Stimulated activated CD8-positive, alpha-beta memory T cell treated with anti-CD3 and anti-CD28 coated beads, Interleukin-12 subunit alpha, Interleukin-12 subunit beta, amount 100 ng/mL, for 24 hours (primary cell): ENCODE measurements at regions not wholly inside any gene's neighbourhood (a gene's known extent, or its start where the extent isn't known, plus 50 kb on each side); places are given as distances from the start of the nearest gene placed in this dataset.
"Not testable (repeated sequence)": the region's sequence is repeated elsewhere in the genome, so short reads cannot be mapped to it uniquely, and the experiment has no call there.

Experiments
- DNase-seq: peaks from one replicate; pipeline ENCODE4 v3.0.0-alpha.2; 2020; ENCODE audit errors: extremely low read depth

DNA sequence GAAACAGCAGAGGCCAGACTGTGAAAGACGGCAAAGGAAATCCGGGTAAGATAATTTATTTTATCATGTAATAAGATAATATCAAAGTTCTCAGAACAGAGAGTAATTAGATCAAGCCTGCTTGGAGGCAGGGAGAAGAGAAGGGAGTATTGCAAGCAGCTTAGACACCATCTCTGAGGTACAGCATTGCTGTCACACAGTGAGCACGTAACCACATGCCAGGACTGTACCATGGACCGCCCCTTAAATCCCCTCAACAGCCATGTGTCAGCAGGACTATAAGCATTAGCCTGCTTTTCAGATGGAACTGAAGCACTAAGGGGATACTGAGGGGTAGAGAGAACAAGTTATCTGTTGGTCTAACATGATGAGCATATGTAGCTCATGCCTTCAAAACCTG lies 141.5 kb downstream of the C6orf118 start:
- no peak for DNase-seq

DNA sequence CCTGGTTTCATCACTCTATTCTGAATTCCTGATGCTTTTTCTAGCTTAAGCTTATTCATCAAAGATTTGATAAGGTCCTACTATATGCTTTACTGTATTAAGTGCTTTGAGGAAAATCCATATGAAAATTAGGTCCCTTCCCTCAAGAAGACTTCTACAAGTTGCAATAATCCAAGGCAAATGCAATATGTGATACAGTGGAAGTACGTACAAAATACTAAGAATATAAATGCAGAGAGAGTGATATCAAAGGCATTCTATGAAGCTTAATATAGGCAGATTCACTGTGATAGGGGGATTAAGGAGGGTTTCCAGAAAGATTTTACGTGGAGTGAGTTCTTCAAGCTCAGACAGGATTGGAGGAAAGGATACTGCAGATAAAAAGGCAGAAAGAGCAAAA lies 142.1 kb downstream of the C6orf118 start:
- DNase-seq, result no peak

DNA sequence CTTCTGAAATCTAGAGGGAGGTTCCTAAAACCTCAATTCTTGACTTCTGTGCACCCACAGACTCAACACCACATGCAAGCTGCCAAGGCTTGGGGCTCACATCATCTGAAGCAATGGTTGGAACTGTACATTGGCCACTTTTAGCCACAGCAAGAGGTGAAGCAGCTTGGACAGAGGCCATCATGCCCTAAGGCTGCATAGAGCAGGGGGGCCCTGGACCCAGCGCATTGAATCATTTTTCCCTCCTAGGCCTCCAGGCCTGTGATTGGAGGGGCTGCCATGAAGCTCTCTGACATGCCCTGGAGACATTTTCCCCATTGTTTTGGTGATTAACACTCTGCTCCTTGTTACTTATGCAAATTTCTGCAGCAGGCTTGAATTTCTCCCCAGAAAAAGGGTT lies 145.9 kb downstream of the C6orf118 start:
- no peak for DNase-seq

DNA sequence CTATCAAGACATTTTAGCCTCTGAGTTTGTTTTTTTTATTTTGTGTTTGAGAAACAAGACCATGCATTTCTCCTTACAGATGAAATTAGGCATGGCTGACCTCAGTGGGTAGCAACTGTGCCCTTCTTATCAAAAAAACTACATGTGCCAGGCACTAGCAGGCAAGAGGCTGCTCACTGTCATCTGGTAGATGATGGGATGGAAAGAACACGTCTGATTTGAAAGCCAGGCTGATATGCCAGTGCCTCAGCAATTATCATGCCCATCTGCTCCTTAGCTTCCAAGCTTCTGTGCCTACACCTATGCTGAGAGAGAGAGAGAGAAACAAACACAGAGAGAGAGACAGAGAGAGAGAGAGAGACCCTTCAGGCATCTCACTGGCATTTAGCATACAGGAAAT lies 149.9 kb downstream of the C6orf118 start:
- DNase-seq, result no peak

DNA sequence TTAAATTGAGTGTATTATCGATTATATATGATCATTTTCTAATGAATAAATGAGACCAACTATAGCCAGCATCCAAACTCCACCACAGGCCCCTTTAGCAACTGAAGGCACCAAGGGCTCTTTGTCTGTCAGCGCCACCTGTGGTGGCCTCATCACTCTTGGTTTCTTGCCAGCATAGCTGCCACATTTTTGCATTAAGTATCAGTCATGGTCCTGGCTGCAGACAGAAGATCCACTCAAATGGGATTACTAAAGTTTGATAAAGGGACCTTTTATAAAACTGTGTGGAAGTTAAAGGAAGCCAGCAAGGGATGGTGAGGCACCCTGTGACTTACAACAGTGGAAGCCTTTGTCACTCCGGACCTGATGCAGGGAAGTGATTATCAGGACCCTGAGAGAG lies 162.9 kb downstream of the C6orf118 start:
- DNase-seq, result no peak

DNA sequence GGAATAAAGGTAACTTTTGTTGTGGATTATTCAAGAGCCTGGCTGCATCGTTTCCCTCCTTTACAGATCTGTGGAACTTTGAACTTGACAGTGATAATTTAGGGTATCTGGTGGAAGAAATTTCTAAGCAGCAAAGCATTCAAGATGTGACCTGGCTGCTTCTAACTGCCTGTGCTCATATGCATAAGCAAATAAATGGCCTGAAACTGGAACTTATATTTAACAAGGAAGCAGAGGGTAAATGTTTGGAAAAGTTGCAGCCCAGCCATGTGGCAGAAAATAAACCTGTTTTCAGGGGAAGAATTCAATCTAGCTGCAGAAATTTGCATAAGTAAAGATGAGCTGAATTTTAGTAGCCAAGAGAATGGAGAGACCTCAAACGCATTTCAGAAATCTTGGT lies 173.5 kb downstream of the C6orf118 start:
- DNase-seq, result no peak

DNA sequence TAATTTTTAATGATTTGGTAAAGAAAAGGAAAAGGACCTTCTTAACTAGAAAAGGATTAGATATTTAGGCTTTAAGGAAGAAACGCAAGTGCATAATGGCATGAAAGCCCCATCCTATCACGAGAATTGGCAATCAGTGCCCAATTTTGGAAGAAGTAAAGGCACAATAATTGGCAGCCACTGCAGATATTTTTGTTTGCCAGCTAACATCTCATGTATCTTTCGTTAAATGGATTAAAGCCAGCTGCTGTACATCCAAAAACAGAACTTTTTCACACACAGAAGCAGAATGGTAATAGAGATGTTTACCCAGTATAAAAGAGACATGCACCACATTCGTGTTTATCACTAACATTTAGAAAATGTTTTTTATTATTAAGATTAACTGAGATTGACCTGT lies 180.3 kb downstream of the C6orf118 start:
- DNase-seq, result no peak

DNA sequence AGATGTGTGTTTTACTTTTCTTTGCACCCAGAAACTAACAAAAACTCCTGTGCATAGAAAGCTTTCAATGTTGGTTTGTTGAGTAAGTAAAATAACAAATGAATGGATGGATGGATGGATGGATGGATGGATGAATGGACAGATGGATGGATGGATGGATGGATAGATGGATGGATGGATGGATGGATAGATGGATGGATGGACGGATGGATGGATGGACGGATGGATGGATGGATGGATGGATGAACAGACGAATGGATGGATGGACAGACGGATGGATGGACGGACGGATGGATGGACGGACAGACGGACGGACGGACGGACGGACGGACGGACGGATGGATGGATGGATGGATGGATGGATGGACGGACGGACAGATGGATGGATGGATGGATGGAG lies 181.7 kb downstream of the C6orf118 start:
- not testable (repeated sequence) for DNase-seq

DNA sequence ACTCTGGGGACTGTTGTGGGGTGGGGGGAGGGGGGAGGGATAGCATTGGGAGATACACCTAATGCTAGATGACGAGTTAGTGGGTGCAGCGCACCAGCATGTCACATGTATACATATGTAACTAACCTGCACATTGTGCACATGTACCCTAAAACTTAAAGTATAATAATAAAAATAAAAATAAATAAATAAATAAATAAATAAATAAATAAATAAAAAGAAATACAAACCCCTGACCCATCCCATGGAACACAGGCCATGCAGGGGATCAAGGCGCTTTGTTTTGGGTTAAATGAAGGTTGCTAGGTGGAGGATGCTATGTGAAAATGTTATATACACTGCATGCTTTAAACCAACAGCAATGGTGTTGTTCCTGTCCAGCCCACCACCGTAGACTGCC lies 184.7 kb downstream of the C6orf118 start:
- not testable (repeated sequence) for DNase-seq

DNA sequence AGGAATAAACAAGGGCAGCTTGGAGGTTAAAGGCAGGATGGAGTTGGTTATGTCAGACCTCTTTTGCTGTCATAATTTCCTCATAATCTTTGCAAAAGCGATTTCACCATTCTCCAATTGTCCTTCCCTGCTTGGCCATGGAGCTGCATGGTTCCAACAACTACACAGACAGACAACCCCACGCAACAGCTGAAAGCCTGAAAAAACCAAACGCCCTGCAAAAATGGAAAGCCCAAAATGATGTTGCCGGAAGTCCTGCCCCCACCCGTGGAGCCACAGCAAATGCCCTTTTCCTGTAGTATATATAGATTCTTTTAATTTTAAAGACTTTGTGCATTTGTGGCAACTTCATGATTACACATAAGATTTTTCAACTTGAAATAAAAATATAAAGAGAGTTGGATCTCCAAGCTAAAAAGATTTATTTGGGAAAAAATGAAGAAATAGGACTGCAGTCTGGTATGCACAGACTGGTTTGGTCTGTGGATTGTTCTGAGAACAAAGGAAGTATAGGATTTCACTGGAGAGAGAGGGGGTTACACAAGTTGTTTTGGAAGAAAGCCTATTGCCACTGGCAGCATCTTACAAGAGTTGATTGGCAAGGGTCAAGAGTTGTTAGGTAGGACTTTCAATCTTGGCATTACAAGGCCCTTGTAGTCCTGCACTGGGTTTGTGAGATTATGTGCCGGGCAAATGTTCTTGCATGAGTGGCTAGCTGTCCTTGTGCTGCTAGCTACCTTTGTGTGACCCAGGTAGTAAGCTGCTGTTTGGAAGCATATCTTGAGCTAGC lies 190.0 kb downstream of the C6orf118 start:
- DNase-seq, result no peak

DNA sequence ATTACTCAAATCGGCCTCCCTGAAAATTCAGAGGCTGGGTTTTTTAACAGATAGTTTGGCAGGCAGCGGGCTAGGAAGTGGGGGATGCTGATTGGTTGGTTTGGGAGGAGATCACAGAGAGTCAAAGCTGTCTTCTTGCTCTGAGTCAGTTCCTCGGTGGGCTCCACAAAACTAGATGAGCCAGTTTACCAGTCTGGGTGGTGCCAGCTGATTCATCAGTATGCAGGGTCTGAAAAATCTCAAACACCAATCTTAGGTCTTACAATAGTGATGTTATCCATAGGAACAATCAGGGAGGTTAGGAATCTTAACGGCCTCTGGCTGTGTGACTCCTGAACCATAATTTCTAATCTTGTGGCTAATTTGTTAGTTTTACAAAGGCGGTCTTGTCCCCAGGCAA lies 190.7 kb downstream of the C6orf118 start:
- no peak for DNase-seq

DNA sequence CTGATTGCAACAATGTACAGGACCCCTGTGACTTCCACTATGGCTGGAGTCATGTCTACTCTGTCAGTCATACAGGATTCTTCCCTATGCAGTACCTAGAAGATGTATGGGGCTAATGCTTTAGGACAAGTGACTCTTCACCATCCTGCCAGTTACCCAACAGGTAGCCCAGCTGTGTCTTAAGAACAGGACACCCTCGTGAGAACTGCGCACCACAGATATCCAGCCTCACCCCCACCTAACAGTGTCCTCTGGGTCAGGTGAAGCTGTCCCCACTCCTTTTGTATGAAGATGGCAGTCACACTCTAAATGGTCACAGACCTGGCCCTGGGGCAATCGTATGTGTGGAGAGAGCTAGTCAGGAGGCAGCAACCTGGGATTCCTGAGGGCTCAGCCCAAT lies 191.6 kb downstream of the C6orf118 start:
- no peak for DNase-seq

DNA sequence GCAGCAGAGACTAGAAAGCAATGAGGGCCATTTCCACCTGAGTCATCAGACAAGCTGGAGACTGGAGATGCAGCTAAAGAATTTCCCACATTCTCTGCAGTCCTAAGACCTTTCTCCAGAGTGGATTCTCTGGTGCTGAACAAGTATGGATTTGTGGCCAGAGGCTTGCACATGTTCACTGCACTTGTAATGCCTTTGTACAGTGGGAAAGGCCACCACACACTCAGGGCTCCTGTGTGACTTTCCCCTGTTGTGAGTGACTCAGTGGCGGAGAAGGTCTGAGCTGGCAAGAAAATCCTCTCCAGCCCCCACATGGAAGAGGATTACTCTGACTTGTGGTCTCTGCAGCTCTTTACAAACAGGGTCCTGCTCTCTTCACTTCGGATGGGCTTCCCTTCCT lies 192.3 kb downstream of the C6orf118 start:
- no peak for DNase-seq

DNA sequence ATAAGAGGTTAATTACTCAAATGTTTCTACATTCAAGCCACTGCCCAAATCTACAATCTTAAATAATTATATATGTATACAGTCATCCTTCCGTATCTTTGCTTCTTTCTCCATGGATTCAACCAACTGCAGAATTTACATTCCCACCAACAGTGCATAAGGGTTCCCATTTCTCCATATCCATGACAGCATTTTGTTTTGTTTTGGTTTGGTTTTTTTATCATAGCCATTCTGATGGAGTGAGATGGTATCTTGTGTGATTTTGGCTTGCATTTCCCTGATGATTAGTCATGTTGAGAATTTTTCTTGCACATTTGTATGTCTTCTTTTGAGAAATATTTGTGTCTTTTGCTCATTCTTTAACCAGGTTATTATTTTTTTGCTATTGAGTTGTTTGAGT lies 198.5 kb downstream of the C6orf118 start:
- DNase-seq, result no peak

DNA sequence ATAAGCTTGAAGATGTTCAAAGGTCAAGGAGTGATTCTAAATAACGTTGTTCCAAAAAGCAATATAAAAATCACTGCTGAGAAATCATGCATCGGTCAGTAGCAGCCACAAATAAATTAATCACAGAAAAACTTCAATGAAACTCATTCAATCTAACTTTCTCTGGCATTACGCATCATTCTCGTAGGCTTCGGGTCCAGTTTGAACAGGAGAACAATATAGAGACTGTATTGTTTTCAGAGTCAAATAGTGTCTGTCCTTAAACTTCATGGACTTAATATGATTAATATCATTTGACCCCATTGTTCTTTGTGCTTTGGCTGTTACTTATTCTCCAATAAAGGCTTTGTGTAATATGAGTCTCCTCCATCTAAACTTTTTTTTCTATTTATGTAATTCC lies 200.4 kb downstream of the C6orf118 start:
- DNase-seq, result no peak

DNA sequence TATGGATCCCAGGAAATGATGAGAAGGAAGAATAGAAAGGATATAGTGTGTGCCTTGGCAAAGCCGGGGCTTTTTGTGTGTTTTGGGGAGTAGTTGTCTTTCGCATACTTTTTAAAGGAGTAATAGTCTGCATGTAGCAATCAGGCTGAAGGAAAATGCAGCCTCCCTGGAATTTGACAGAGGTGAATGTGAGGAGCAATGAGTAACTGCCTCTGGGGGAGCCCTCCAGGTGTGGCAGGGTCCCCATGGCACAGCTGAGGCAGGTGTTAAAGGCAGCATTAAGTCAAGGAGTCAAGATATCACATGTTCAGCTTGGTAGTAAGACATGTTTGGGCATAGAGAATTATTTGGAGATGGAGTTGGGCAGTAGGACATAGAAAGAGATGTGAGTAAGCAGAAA lies 203.1 kb downstream of the C6orf118 start:
- DNase-seq, result no peak

DNA sequence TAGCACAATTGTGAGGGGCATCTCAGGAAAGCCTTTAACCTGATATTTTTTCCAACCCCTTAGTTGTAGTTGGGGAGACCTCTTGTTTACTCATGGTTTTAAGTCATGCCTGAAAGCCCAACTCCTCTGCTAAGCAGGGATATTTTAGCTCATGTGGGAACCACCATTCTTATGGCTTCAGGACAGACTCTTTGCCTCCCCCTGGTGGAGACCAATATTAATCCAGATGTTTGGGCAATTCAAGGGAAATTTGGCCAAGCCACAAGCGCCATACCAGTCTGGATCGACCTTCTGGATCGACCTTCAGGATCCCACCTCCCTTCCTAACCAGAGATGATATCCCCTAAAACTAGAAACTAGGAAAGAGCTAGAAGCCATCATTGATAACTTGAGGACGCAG lies 211.2 kb downstream of the C6orf118 start:
- no peak for DNase-seq

DNA sequence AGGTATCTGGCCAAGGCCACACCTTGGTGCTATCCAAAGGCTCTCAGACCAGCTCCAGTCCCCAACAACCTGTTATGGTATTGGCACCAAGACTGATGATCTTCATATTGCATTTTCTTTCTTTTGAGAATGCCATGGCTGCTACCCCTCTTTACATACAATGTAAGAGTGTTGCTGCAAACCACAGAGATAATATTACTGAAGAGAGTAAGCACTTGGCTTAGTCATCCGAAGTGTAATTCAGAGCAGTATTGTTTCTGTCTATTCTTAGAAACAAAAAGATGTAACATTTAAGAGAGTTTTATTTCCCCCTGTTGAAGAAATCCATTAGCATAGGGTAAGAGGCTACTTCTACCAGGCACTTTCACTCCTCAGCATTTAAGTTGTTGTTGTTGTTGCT lies 212.5 kb downstream of the C6orf118 start:
- DNase-seq, result no peak

DNA sequence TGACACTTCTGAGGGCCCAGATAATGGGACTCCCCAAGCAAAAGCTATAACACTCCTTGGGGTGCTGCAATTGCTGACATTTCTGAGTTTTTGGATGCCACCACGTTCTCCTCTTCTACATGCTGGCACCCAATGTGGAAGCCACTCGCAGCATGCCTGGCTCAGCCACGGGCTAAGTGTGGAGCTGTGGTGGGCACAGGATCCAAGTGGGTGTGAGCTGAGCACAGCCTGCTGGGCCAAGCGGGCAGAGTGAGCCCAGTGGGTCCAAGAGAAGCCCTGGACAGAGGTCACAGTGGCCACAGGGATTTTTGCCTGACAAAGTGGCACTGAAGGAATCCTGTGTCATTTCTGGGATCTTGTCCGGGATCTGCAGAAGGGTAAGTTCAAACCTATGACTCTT lies 213.2 kb downstream of the C6orf118 start:
- no peak for DNase-seq

DNA sequence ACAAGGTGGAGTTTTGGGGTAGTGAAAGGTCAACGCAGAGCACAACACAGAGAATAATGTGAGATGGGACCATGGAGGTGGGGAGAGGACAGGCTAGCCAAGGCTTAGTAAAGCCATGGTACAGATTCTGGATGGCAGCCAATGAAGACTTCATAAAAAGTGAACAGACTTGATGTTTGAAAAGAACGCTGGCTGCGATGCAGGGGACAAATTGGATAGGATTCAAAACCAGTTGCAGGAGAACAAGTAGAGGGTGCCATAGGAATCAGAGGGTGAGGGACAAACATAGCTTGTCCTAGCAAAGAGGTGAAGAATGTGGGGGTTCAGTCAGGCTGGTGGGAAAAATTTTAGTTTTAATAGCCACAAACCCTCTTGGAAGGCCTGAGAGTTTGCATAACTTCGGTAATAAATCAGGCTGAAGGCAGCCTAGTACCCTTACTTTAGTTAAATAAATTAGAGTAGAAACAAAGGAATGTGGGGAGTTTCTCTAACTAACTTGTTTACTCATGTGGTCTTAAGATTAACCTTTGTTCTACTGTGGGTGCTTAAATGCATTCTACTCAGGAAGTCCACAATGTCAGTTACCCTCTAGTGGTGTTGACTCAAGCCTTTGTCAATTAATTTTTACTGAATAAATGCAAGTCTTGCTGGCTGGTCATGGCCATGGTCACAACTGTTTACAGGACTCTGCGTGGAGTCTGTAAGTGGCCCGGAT lies 216.4 kb downstream of the C6orf118 start:
- DNase-seq, result no peak

DNA sequence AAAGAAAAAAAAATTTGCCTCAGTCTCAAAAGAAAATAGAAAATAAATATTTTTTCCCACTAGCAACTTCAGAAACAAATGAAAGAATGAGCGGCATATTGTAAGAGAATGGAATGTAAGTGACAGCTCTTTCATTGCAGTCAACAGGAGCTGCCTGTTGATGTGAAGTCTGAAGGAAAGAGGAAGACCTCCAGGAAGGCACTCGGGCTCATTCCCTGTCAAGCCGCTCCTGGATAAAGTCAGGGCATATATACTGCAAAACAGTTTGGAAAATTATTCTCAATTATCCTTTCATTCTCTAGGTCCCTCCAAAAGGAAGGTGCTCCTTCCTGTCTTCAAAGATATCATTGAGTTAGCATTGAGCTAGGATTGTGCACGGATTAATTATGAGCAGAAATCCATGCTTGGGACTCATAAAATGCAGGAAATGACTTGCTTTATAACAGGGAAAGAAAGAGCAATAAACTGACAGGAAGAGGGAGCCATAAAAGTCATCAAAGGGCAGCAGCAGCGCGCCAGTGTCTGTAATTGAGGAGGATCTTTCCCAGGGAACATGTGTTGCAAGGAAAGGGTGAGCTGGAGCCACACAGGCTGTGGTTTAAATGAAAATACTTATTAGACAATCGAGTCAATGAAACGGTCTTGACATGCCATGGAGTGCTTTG lies 218.2 kb downstream of the C6orf118 start:
- no peak for DNase-seq

DNA sequence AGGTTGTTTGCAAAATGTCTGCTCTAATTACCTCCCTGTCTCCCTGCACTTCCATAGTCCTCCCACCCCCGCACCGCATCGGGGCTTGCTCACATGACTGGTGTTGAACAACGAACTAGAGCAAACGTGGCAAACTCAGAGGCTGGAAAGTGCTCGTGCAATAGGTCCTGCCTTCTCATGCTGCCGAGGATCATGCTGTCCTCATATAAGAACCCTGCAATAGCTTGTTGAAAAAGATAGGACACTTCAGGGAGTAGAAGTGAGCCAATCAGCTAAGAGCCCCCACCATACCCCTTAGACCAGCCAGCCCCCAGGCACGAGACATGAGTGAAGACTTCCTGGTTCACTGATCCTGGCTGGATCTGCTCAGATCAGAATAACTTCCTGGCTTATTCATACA lies 219.2 kb downstream of the C6orf118 start:
- DNase-seq, result no peak

DNA sequence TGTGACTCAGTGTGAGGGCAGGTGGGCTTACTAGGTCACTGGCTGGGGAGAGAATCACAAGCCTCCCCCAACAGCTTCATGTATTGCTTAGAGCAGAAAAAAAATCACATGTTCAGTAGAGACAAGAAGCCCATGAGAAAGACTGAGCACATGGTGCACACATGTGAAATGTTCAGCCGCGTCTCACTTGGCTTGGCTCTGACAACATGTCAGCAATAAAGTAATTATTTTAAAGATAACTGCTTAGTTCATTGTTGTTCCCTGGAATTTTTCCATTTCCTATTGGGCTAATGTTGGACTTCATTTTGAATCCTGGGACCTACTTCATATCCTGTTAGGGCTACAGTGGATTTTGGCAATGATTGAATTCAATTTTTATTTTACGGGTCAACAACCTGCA lies 222.6 kb downstream of the C6orf118 start:
- DNase-seq, result no peak
